ENCODE measurements at regions not wholly inside any gene's neighbourhood (a gene's known extent, or its start where the extent isn't known, plus 50 kb on each side); places are given as distances from the start of the nearest gene placed in this dataset.
"Not testable (repeated sequence)": the region's sequence is repeated elsewhere in the genome, so short reads cannot be mapped to it uniquely, and the experiment has no call there.

- DNase-seq (ENCODE audit: low read depth): no peak
- TF ChIP-seq CTCF (conservative IDR thresholded peaks at IDR 0.05; ENCODE audit: low read depth, low read length): no peak
- no peak overlapping the region for H3K4me3 ChIP-seq (ENCODE audit: low read depth, low read length)
Observed at GRCh38 chr9:106019702-106020101, 325.4 kb downstream of the TMEM38B start.

- no peak for DNase-seq (ENCODE audit: low read depth)
- H3K4me3 ChIP-seq (ENCODE audit: low read depth, low read length): no peak overlapping the region
- no peak for TF ChIP-seq CTCF (conservative IDR thresholded peaks at IDR 0.05; ENCODE audit: low read depth, low read length)
Observed at GRCh38 chr9:106020186-106020585, 325.8 kb downstream of the TMEM38B start.

- no peak for TF ChIP-seq CTCF (conservative IDR thresholded peaks at IDR 0.05; ENCODE audit: low read depth, low read length)
- no peak overlapping the region for H3K4me3 ChIP-seq (ENCODE audit: low read depth, low read length)
- DNase-seq (ENCODE audit: low read depth): no peak
Observed at GRCh38 chr9:106023455-106023854, 329.1 kb downstream of the TMEM38B start.

- no peak for TF ChIP-seq CTCF (conservative IDR thresholded peaks at IDR 0.05; ENCODE audit: low read depth, low read length)
- H3K4me3 ChIP-seq (ENCODE audit: low read depth, low read length): no peak overlapping the region
- DNase-seq (ENCODE audit: low read depth): no peak
Observed at GRCh38 chr9:106025453-106025852, 331.1 kb downstream of the TMEM38B start.

GRCh38 chr9:106030146-106030545 is 335.8 kb downstream of the TMEM38B start:
- not testable (repeated sequence) for H3K4me3 ChIP-seq (ENCODE audit: low read depth, low read length); DNase-seq (ENCODE audit: low read depth)

GRCh38 chr9:106032978-106033377 is 338.6 kb downstream of the TMEM38B start:
- DNase-seq (ENCODE audit: low read depth): no peak
- no peak for TF ChIP-seq CTCF (conservative IDR thresholded peaks at IDR 0.05; ENCODE audit: low read depth, low read length)
- H3K4me3 ChIP-seq (ENCODE audit: low read depth, low read length): no peak overlapping the region

GRCh38 chr9:106035806-106036205 is 341.5 kb downstream of the TMEM38B start:
- no peak for DNase-seq (ENCODE audit: low read depth)
- TF ChIP-seq CTCF (conservative IDR thresholded peaks at IDR 0.05; ENCODE audit: low read depth, low read length): no peak
- no peak overlapping the region for H3K4me3 ChIP-seq (ENCODE audit: low read depth, low read length)
